WTC11 (cell line): ENCODE measurements at regions not wholly inside any gene's neighbourhood (a gene's known extent, or its start where the extent isn't known, plus 50 kb on each side); places are given as distances from the start of the nearest gene placed in this dataset.

Experiments used
- ATAC-seq: fragments of 200-7000 bp; cut with Tn5 transposase; 2 replicates; pipeline ENCODE4 v1.10.0; 2021; ENCODE audit warnings: mild to moderate bottlenecking, moderate library complexity
- CTCF ChIA-PET: fragments of 300-600 bp; sonication (Branson Sonifier 250); formaldehyde crosslinking; loops from one replicate; lab custom pipeline; 2021; ENCODE audit warnings: antibody characterized with exemption; lab: Charles Lee
- POLR2A ChIA-PET: fragments of 350-600 bp; sonication (Branson Sonifier 250); formaldehyde crosslinking; loops from one replicate; lab custom pipeline; 2021; ENCODE audit warnings: antibody characterized with exemption; lab: Charles Lee
- DNase-seq: peaks from one replicate; pipeline ENCODE4 v3.0.0; 2021; ENCODE audit warnings: low spot score
- H3K27ac Mint-ChIP-seq: 2 replicates; pipeline ENCODE4 v1.8.0; 2021; ENCODE audit warnings: mixed read lengths
- H3K27me3 Mint-ChIP-seq: 2 replicates; pipeline ENCODE4 v1.8.0; 2021; ENCODE audit warnings: low read depth, mild to moderate bottlenecking, moderate library complexity, mixed read lengths
- H3K36me3 Mint-ChIP-seq: 2 replicates; pipeline ENCODE4 v1.8.0; 2021; ENCODE audit warnings: mixed read lengths
- H3K4me1 Mint-ChIP-seq: 2 replicates; pipeline ENCODE4 v1.8.0; 2022; ENCODE audit warnings: mixed read lengths
- H3K4me3 Mint-ChIP-seq: 2 replicates; pipeline ENCODE4 v1.8.0; 2021; ENCODE audit warnings: mild to moderate bottlenecking, moderate library complexity, mixed read lengths
- H3K9me3 Mint-ChIP-seq: 2 replicates; pipeline ENCODE4 v1.8.0; 2021; ENCODE audit warnings: mixed read lengths
- GABPB1 ChIP-seq: sonication (generic); formaldehyde crosslinking; IDR thresholded peaks from 2 replicates; pipeline ENCODE4 v1.8.1; 2023; ENCODE audit warnings: mild to moderate bottlenecking, missing genetic modification reagents
- GTF2I ChIP-seq: fragments of 250-450 bp; sonication (Bioruptor Pico); conservative IDR thresholded peaks from 2 replicates; pipeline ENCODE4 v1.4.0; 2021; ENCODE audit warnings: mild to moderate bottlenecking
- KAT7 ChIP-seq: sonication (generic); formaldehyde crosslinking; IDR thresholded peaks from 2 replicates; pipeline ENCODE4 v1.8.1; 2023; ENCODE audit warnings: missing genetic modification reagents, mild to moderate bottlenecking, borderline replicate concordance
- NFE2L1 ChIP-seq: sonication (generic); formaldehyde crosslinking; IDR thresholded peaks from 2 replicates; pipeline ENCODE4 v1.8.1; 2023; ENCODE audit warnings: missing genetic modification reagents
- NR1H2 ChIP-seq: sonication (generic); formaldehyde crosslinking; IDR thresholded peaks from 2 replicates; pipeline ENCODE4 v1.9.0; 2021; ENCODE audit warnings: mild to moderate bottlenecking, moderate library complexity, missing genetic modification reagents
- OVOL2 ChIP-seq: fragments of 250-450 bp; sonication (Bioruptor Pico); IDR thresholded peaks from 2 replicates; pipeline ENCODE4 v1.9.0; 2021; ENCODE audit warnings: mild to moderate bottlenecking, borderline replicate concordance
- ZNF138 ChIP-seq: sonication (generic); formaldehyde crosslinking; conservative IDR thresholded peaks from 2 replicates; pipeline ENCODE4 v1.8.1; 2022; ENCODE audit warnings: mild to moderate bottlenecking, moderate library complexity, missing genetic modification reagents
- ZNF263 ChIP-seq: sonication (generic); formaldehyde crosslinking; IDR thresholded peaks from 2 replicates; pipeline ENCODE4 v1.8.1; 2022; ENCODE audit warnings: low read depth, mild to moderate bottlenecking, moderate library complexity, missing genetic modification reagents
- TF ChIP-seq, protein P1 (sequence below): sonication (generic); formaldehyde crosslinking; IDR thresholded peaks from 2 replicates; pipeline ENCODE4 v1.8.1; 2023; ENCODE audit warnings: mild to moderate bottlenecking, moderate library complexity, missing genetic modification reagents
- TF ChIP-seq, protein P2 (sequence below): sonication (generic); formaldehyde crosslinking; IDR thresholded peaks from 2 replicates; pipeline ENCODE4 v1.8.1; 2022; ENCODE audit warnings: missing genetic modification reagents, borderline replicate concordance
- TF ChIP-seq, protein P3 (sequence below): fragments of 250-450 bp; sonication (Bioruptor Pico); IDR thresholded peaks from 2 replicates; pipeline ENCODE4 v2.1.2; 2022; ENCODE audit warnings: mild to moderate bottlenecking, moderate library complexity
- TF ChIP-seq, protein P4 (sequence below): fragments of 250-450 bp; sonication (Bioruptor Pico); conservative IDR thresholded peaks from 2 replicates; pipeline ENCODE4 v1.9.0; 2021; ENCODE audit warnings: mild to moderate bottlenecking
- TF ChIP-seq, protein P5 (sequence below): fragments of 250-450 bp; sonication (Bioruptor Pico); IDR thresholded peaks from 2 replicates; pipeline ENCODE4 v1.8.0; 2021; ENCODE audit warnings: mild to moderate bottlenecking

DNA sequence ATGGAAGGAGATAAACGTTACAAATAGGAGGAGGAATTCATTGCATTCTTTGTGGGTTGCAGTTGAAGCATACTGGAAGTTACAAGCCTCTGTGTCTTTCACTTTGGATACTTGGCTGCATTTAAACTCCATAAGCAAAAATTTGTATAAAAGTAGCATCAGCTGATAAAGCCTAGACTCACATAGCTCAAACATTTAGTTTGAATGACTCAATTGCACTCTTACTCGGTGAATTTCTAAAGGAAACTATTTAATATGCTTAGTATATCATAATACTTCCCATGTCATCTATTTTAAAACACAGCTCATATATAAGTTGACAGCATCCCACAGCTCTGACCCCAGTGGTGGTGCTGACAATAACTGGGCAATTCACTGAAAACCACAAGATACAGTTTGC lies 596.6 kb upstream of the ZNF608 start:
- CTCF ChIA-PET: no interaction called here
- Mint-ChIP-seq H3K27ac (no peak overlapping the region), H3K4me3 (no peak overlapping the region), H3K27me3 (no peaks in the 10 kb centered on the region), H3K9me3 (peaks cover 10% of the 10 kb centered on the region; the same call in 1 of the 2 replicates), H3K4me1 (peaks cover 20% of the 10 kb centered on the region), H3K36me3 (no peaks in the 10 kb centered on the region)
- TF ChIP-seq, protein P1, sequence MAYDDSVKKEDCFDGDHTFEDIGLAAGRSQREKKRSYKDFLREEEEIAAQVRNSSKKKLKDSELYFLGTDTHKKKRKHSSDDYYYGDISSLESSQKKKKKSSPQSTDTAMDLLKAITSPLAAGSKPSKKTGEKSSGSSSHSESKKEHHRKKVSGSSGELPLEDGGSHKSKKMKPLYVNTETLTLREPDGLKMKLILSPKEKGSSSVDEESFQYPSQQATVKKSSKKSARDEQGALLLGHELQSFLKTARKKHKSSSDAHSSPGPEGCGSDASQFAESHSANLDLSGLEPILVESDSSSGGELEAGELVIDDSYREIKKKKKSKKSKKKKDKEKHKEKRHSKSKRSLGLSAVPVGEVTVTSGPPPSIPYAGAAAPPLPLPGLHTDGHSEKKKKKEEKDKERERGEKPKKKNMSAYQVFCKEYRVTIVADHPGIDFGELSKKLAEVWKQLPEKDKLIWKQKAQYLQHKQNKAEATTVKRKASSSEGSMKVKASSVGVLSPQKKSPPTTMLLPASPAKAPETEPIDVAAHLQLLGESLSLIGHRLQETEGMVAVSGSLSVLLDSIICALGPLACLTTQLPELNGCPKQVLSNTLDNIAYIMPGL: no peak
- POLR2A ChIA-PET: no interaction called here
- ATAC-seq (no peak), DNase-seq (no peak)

DNA sequence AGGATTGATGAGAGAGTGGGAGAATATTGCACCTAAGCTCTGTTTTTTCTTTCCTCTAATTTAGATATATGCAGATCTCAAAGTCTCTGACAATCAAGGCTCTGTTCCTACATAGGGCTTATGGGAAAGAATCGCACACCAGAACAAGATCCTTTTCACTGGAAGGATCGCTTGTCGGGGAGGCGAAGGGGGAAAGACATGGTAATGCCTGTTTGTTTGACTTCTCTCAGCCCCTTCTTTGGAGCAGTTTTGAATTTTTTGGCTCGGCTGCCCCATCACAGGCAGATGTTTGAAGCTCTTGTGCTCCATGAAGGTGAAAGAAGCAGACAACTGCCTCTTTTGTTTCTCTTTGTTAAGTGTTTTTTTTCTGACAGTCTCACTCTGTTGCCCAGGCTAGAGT lies 599.9 kb upstream of the ZNF608 start:
- DNase-seq: no peak
- TF ChIP-seq ZNF263 (CRISPR knock-in tag) (no peak), OVOL2 (CRISPR knock-in tag) (no peak), GTF2I (no peak), GABPB1 (CRISPR knock-in tag) (no peak), ZNF138 (CRISPR knock-in tag) (no peak)
- TF ChIP-seq, protein P2, sequence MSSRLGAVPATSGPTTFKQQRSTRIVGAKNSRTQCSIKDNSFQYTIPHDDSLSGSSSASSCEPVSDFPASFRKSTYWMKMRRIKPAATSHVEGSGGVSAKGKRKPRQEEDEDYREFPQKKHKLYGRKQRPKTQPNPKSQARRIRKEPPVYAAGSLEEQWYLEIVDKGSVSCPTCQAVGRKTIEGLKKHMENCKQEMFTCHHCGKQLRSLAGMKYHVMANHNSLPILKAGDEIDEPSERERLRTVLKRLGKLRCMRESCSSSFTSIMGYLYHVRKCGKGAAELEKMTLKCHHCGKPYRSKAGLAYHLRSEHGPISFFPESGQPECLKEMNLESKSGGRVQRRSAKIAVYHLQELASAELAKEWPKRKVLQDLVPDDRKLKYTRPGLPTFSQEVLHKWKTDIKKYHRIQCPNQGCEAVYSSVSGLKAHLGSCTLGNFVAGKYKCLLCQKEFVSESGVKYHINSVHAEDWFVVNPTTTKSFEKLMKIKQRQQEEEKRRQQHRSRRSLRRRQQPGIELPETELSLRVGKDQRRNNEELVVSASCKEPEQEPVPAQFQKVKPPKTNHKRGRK: no peak
- TF ChIP-seq, protein P3, sequence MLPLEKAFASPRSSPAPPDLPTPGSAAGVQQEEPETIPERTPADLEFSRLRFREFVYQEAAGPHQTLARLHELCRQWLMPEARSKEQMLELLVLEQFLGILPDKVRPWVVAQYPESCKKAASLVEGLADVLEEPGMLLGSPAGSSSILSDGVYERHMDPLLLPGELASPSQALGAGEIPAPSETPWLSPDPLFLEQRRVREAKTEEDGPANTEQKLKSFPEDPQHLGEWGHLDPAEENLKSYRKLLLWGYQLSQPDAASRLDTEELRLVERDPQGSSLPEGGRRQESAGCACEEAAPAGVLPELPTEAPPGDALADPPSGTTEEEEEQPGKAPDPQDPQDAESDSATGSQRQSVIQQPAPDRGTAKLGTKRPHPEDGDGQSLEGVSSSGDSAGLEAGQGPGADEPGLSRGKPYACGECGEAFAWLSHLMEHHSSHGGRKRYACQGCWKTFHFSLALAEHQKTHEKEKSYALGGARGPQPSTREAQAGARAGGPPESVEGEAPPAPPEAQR: no peak
- H3K36me3 Mint-ChIP-seq: no peaks in the 10 kb centered on the region
- no peak overlapping the region for H3K4me3 Mint-ChIP-seq
- H3K4me1 Mint-ChIP-seq: peaks cover 36% of the 10 kb centered on the region
- peaks cover 10% of the 10 kb centered on the region; the same call in 1 of the 2 replicates for H3K9me3 Mint-ChIP-seq
- H3K27ac Mint-ChIP-seq: no peak overlapping the region
- CTCF ChIA-PET: no interaction called here
- no peak for ATAC-seq
- POLR2A ChIA-PET: no interaction called here
- H3K27me3 Mint-ChIP-seq: no peaks in the 10 kb centered on the region

DNA sequence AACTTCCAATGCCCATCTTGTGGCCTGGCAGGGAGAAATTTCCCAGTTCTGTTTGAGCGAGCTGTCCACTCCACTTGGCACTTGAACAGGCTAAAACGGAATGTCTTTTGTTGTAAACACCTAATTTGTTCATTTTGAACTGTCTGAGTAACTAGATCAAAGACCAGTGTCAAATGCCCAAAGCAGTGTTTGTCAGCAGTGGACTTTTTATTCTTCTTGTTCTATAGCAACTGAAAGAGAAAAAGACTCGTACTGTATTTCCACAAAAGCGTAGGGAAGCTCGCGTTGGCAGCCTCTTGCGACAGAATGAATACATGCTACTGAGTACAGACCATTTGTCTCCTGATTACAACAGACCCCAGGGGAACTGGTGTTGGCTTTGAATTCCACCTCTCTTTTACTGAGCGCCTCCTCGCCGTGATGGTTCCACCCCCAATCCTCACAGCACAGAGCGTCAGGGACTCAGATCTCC lies 601.8 kb upstream of the ZNF608 start:
- TF ChIP-seq NR1H2 (CRISPR knock-in tag): no peak
- TF ChIP-seq, protein P4, sequence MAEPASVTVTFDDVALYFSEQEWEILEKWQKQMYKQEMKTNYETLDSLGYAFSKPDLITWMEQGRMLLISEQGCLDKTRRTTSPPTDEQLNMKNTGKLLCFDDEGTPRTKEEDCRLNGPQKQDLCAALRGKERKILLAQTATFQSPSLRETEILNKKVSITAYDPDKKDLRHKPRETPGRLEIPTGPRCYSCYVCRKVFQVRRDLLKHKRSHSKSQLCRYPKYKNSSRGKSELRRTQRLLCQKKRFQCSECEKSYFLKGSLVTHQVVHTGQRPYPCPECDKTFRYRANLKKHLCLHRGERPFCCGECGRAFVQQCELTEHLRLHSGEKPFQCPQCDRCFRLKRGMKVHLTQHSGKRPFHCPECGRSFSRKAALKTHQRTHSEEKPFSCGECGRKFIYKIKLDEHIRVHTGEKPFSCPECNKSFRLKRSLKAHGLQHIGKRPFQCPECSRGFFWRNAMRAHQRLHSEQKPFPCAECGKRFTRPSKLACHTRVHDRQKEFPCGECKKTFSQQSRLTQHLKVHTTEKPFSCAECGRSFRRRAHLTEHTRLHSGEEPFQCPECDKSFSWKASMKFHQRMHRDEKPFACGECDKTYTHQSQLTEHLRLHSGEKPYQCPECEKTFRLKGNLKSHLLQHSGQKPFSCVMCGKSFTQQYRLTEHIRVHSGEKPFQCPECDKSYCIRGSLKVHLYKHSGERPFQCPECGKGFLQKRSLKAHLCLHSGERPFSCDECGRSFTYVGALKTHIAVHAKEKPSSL (CRISPR knock-in tag): no peak
- TF ChIP-seq KAT7 (CRISPR knock-in tag): no peak
- no peak for TF ChIP-seq NFE2L1 (CRISPR knock-in tag)
- no peak for TF ChIP-seq GABPB1 (CRISPR knock-in tag)
- TF ChIP-seq ZNF263 (CRISPR knock-in tag): no peak
- TF ChIP-seq, protein P5, sequence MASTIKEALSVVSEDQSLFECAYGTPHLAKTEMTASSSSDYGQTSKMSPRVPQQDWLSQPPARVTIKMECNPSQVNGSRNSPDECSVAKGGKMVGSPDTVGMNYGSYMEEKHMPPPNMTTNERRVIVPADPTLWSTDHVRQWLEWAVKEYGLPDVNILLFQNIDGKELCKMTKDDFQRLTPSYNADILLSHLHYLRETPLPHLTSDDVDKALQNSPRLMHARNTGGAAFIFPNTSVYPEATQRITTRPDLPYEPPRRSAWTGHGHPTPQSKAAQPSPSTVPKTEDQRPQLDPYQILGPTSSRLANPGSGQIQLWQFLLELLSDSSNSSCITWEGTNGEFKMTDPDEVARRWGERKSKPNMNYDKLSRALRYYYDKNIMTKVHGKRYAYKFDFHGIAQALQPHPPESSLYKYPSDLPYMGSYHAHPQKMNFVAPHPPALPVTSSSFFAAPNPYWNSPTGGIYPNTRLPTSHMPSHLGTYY: no peak
- no peaks in the 10 kb centered on the region for H3K36me3 Mint-ChIP-seq
- peak; percentile 95 for ATAC-seq
- H3K4me1 Mint-ChIP-seq: peaks cover 36% of the 10 kb centered on the region
- H3K4me3 Mint-ChIP-seq: peak overlapping the region; percentile 48
- peak overlapping the region; percentile 93 for H3K27ac Mint-ChIP-seq
- DNase-seq: peak; percentile 45
- H3K27me3 Mint-ChIP-seq: no peaks in the 10 kb centered on the region
- H3K9me3 Mint-ChIP-seq: peaks cover 10% of the 10 kb centered on the region; the same call in 1 of the 2 replicates
- ChIA-PET CTCF (interaction anchor here (0.6 to 1.0 kb wide), 2 partner anchors 487 to 972 kb away, joined by 3 read pairs; no protein-coding TSS in a partner anchor), POLR2A (no interaction called here)
